GM18507 (cell line): ENCODE measurements at regions not wholly inside any gene's neighbourhood (a gene's known extent, or its start where the extent isn't known, plus 50 kb on each side); places are given as distances from the start of the nearest gene placed in this dataset.

Experiments
- DNase-seq: peaks from one replicate; pipeline ENCODE4 v3.0.0; 2011; ENCODE audit warnings: low read depth; ENCODE audit not compliant: insufficient read length; ENCODE audit errors: extremely low spot score
- FAIRE-seq: peaks from 2 replicates; lab custom pipeline; 2011; peaks lifted over from hg19 to GRCh38; lab: Jason Lieb, UNC

GRCh38 chr9:135326141-135326540 is 153.4 kb upstream of the PPP1R26 start:
- DNase-seq = no peak
- FAIRE-seq = no peak

- FAIRE-seq (no peak), DNase-seq (no peak)
Measured at GRCh38 chr9:135326633-135327152, 152.9 kb upstream of the PPP1R26 start.

GRCh38 chr9:135328485-135329417 is 150.8 kb upstream of the PPP1R26 start:
- FAIRE-seq (no peak), DNase-seq (no peak)

GRCh38 chr9:135329571-135330306 is 149.8 kb upstream of the PPP1R26 start:
- no peak for FAIRE-seq

DNA sequence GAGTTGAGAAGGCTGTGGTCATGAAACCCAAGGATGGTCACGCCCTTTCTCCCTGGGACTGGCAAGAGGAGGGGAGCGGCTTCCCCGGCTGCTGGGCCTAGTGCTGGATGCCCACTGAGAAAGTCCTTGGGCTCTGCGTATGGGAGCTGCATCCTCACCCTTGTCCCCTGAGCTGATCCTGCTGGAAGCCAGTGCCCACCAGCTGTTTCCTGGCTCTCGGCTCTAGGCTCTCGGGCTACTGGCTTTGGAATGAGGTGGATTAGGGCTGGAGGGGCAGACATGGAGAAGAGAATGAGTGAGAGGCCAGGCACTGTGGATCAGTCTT is 149.3 kb upstream of the PPP1R26 start:
- FAIRE-seq (no peak), DNase-seq (no peak)

More at GRCh38 chr9:135329571-135330306, 149.8 kb upstream of the PPP1R26 start:
- no peak for DNase-seq

DNA sequence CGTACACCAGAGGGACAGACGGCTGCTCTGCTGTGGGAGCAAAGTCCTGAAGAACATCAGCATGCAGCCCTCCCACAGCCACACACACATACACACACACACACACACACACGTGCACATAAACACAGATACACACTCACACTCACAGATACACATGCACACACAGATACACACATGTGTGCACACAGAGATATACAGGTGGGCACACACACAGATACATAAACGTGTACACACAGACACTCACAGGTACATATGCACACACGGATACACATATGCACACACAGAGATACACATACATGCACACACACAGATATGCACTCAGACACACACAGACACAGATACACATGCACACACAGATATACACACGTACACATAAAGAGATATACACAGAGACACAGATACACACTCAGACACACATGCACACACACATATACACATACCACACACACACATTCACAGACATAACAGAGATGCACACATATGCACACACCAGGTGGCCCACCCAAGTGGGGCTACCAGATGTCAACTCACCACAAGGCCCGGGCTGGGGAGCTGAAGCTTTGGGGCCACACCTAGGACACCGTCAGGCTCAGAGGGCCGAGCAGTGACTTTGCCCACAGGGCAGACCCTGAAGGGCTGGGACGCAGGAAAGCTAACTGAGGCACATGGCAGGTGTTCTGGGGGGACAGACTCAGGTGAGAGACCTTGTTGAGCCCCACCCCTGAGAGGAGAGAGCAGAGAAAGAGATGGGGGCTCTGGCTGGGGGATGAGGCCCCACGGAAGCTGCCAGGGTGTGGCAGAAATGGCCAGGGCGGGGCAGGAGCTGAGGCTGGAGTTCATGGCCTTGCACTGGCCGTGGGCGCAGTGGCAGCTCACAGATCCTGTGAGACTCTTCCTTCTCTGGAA is 148.6 kb upstream of the PPP1R26 start:
- no peak for FAIRE-seq
- DNase-seq = no peak

GRCh38 chr9:135332516-135332915 is 147.1 kb upstream of the PPP1R26 start:
- FAIRE-seq = no peak
- no peak for DNase-seq

DNA sequence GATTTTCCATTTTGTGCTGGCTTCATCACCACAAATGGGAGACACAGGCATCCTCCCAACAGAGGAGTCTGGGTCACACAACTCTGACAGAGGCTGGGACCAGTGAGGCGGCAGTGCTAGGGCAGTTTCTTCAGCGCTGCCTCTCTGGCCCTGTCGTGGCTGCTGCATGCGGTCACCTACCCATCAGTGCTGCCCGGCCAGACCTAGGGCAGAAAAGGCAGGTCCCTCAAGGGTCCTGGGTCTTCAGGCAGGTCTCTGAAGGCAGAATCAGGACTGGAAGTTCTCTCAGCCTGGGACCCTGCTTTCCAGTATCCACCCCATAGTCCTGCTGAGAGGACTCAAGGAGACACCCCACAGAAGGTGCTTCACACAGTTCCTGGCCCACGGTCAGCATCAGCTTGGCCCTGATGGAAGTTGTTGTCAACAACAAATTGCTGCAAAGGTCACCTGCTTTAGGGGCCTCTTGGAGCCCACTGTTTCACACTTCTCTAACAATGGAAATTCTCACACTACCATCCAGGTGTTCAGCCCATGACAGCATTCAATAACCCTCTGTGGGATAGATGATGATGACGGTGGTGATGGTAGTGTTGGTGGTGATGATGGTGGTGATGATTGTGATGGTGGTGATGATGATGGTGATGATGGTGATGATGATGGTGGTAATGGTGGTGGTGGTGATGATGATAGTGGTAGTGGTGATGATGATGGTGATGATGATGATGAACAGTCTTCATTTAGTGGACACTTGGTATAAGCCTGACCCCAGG is 146.4 kb upstream of the PPP1R26 start:
- FAIRE-seq (no peak), DNase-seq (no peak)

- DNase-seq (no peak), FAIRE-seq (no peak)
Measured at GRCh38 chr9:135334953-135335460, 144.6 kb upstream of the PPP1R26 start.

DNA sequence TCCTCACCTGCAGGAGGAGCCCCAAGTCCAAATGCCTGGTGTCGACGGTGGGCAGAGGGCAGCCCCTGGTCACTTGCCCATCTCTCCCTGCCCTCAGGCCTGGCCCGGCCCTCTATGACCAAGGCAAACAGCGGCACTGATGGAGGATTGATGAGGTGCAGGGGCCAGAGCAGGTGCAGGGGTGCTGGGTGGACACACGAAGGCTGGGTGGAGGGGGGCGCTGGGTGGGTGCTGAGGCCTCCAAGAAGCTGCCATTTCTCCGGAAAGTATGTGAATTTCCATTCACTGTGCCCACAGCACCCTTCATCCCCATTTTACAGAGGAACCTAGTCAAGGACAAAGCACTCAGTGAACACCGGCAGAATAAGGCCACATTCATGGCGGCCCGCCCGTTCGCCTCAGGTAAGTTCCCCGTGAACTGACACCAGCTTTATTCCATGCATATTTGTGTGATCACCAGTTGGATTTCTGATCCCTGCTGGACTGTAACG is 143.8 kb upstream of the PPP1R26 start:
- no peak for DNase-seq
- no peak for FAIRE-seq

- FAIRE-seq = no peak
- no peak for DNase-seq
Measured at GRCh38 chr9:135336722-135337527, 142.7 kb upstream of the PPP1R26 start.

GRCh38 chr9:135338546-135338945 is 141.0 kb upstream of the PPP1R26 start:
- FAIRE-seq = no peak

DNA sequence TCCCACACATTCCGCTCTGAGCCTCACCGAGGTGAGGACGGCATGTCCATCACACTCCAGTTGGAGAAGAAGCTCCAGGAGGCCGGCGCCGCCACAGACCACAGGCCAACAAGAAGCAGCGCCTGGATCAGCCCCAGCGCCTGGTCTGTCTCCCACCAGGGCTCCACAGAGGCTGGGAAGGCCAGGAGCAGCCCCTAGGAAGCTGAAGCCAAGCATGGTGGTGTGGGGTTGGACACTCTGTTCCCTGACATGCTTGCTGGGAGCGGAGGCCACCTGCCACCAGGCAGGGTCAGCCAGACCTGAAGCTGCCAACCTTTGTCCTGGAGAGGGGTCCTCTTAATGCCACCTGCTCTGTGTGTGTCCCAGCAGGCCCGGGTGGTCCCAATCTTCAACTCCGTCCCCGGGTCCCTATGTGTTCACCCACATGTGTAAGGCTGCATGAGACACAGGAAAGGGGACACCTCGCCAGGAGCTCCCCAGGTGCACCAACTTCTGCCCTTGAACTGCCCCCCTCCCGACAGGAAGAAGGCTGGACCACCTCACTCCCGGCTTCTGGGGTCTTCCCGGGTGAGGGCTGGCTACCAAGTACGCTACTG is 140.1 kb upstream of the PPP1R26 start:
- FAIRE-seq (no peak), DNase-seq (no peak)

More at GRCh38 chr9:135338546-135338945, 141.0 kb upstream of the PPP1R26 start:
- DNase-seq = no peak

DNA sequence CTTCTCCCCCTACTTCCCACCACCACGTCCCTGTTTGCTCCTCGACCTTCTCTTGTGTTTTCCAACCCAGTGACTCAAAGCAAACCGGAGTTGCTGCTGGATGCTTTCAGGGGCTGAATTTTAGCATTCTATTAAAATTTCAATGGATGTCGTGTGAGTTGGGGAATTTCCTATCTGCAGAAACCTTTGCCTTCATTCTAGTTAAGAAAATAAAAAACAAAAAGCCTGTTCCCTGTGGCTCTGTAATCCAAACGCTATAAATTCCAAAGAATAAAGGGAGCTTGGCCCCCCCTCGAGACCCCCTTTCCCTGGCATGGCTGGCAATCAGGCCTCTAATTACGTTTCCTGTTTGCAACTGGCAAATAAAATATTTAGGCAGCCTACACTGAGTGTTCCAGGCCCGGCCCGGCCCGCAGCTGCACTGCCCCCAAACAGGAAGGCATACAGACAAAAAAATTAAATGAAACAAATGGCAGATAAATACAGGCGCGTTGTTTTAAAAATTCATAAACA is 139.4 kb upstream of the PPP1R26 start:
- FAIRE-seq = no peak
- DNase-seq = no peak

DNA sequence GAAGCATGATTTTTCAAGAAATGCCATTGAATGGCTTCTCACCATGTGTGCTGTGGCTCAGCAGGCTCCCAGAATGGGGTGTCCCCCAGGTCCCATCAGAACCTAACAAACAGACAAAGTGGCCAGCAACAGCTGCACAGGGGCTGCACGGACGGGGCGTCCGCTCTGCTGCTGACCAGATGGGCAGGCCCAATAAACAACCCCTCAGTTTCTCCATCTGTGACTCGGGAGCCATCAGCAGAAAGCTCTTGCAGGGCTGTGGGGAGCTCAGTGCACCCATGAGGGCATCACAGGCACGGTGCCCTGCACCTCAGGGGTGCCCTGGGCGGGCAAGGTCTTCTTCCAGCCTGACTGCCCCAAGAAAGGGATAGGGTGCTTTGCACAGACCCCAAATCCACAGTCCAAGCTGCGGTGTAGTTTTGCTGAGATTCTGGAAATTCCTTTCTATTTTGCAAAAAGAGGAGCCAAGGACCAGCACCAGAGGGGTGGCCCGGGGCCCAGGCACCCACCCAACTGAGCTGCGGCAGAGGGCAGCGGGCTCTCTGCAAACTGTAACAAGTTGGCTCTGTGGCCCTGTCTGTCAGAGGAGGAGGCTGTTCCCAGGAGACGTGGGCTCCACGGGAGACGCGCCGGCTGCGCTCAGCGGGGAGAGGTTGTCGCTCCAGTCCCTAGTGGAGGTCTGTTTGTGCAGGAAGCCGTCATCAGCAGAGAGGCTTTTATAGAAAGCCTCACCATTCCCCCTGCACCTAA is 138.7 kb upstream of the PPP1R26 start:
- DNase-seq = no peak
- FAIRE-seq = no peak

DNA sequence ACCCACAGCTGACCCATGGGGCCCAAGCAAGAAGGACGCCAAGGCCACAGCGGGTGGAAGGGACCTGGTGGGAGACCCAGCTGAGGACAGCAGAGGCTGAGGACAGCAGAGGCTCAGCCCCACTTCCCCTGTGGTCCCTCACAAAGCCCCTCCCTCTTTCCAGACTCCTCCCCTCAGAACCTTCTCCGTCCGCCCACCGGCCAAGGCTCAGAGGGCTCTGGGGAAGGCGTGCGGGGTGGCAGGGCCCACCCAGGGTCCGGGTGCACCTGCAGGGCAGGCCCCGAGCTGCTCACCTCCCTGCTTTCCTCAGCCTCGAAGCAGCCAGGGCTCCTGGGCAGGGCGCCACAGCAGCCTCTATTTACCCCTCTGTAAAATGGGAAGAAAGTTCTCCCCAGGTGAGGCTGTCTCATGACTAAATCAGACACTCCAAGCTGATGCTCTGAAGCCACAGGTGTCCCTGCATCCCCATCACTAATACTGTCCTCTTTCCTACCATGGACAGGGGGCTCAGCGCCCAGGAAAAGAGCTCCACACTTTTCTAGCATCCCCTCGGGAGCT is 137.9 kb upstream of the PPP1R26 start:
- DNase-seq (no peak), FAIRE-seq (no peak)
